GM12878 (cell line): ENCODE measurements at regions not wholly inside any gene's neighbourhood (a gene's known extent, or its start where the extent isn't known, plus 50 kb on each side); places are given as distances from the start of the nearest gene placed in this dataset.

ENCODE experiments used
- CHD1 ChIP-seq: IDR thresholded peaks from 2 replicates; pipeline ENCODE4 v1.6.1; 2012; ENCODE audit warnings: low read depth, low read length, improper control_type of control experiment
- ESRRA ChIP-seq: IDR thresholded peaks from 2 replicates; pipeline ENCODE4 v1.6.1; 2012; ENCODE audit warnings: mild to moderate bottlenecking, low read length, improper control_type of control experiment
- EZH2 ChIP-seq: IDR thresholded peaks from 2 replicates; pipeline ENCODE4 v1.6.1; 2012; ENCODE audit warnings: low read depth, mild to moderate bottlenecking, control low read depth, inconsistent platforms, low read length, borderline replicate concordance; ENCODE audit not compliant: control insufficient read depth
- HCFC1 ChIP-seq: fragments of 150-350 bp; IDR thresholded peaks from 2 replicates; pipeline ENCODE4 v1.6.1; 2014; ENCODE audit warnings: low read length
- MYC ChIP-seq: IDR thresholded peaks from 2 replicates; pipeline ENCODE4 v1.6.1; 2011; ENCODE audit warnings: mild to moderate bottlenecking, low read length, moderate library complexity, inconsistent platforms; ENCODE audit not compliant: insufficient read depth, insufficient replicate concordance, insufficient read length, severe bottlenecking
- POLR2A ChIP-seq: IDR thresholded peaks from 2 replicates; pipeline ENCODE4 v1.6.1; 2011; ENCODE audit warnings: low read depth, mild to moderate bottlenecking, low read length
- TF ChIP-seq, protein P1 (sequence below), 3 experiments: IDR thresholded peaks in 2 of 3; conservative IDR thresholded peaks in 1 of 3; 2 replicates each; pipeline ENCODE4 v1.5.1; 2011; ENCODE audit warnings: low read depth in 3 of 3, low read length in 3 of 3, mild to moderate bottlenecking in 3 of 3, control low read depth in 2 of 3, moderate library complexity in 2 of 3, inconsistent platforms in 1 of 3, mixed read lengths in 1 of 3; ENCODE audit not compliant: control insufficient read depth in 2 of 3, insufficient read depth in 1 of 3; ENCODE audit errors: extremely low read depth in 1 of 3

DNA sequence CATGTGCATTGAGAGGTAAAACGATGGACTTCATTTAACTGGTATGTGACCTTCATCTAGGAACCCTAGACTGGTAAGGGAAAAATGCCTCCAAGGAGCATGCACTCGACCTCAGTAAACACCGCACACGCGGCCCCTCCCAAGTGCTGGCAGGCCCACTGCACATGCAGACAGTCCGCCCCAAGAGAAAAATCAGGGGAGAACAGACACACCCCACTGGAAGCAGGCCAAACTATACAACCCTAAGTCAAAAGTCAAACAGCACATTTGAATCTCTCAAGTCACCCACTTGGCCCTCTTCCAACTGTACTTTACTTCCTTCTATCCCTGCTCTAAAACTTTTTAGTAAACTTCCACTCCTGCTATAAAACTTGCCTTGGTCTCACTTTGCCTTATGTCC, 250.1 kb upstream of the HES1 start:
- TF ChIP-seq POLR2A = no peak
- TF ChIP-seq, protein P1, sequence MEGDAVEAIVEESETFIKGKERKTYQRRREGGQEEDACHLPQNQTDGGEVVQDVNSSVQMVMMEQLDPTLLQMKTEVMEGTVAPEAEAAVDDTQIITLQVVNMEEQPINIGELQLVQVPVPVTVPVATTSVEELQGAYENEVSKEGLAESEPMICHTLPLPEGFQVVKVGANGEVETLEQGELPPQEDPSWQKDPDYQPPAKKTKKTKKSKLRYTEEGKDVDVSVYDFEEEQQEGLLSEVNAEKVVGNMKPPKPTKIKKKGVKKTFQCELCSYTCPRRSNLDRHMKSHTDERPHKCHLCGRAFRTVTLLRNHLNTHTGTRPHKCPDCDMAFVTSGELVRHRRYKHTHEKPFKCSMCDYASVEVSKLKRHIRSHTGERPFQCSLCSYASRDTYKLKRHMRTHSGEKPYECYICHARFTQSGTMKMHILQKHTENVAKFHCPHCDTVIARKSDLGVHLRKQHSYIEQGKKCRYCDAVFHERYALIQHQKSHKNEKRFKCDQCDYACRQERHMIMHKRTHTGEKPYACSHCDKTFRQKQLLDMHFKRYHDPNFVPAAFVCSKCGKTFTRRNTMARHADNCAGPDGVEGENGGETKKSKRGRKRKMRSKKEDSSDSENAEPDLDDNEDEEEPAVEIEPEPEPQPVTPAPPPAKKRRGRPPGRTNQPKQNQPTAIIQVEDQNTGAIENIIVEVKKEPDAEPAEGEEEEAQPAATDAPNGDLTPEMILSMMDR (IDR thresholded peaks at IDR 0.05 in 2 of 3, conservative IDR thresholded peaks at IDR 0.05 in 1 of 3; ENCODE audit: control insufficient read depth in 2 of 3, extremely low read depth in 1 of 3, insufficient read depth in 1 of 3, low read depth in 3 of 3, low read length in 3 of 3) = no peak
- TF ChIP-seq MYC = no peak
- no peak for TF ChIP-seq HCFC1
- TF ChIP-seq ESRRA = no peak
- no peak for TF ChIP-seq CHD1
- TF ChIP-seq EZH2 = no peak
